OCI-LY7 (cell line): ENCODE measurements at regions not wholly inside any gene's neighbourhood (a gene's known extent, or its start where the extent isn't known, plus 50 kb on each side); places are given as distances from the start of the nearest gene placed in this dataset.

Experiments
- BruUV-seq: library from RNA; stranded (reverse); fragments of 400-500 nt; replicated peaks from 2 replicates; lab custom pipeline; 2021; lab: Mats Ljungman, UMichigan
- CTCF ChIA-PET: fragments of 300-600 bp; sonication (Branson Sonifier 250); formaldehyde crosslinking; loops from one replicate; lab custom pipeline; 2022; ENCODE audit warnings: antibody characterized with exemption; ENCODE audit not compliant: unreplicated experiment; lab: Charles Lee
- POLR2A ChIA-PET: fragments of 300-600 bp; sonication (Branson Sonifier 250); formaldehyde crosslinking; loops from one replicate; lab custom pipeline; 2022; ENCODE audit warnings: antibody characterized with exemption; lab: Charles Lee
- DNase-seq: peaks from one replicate; pipeline ENCODE4 v3.0.0-alpha.2; 2015; ENCODE audit warnings: low spot score
- H2AFZ ChIP-seq: fragments of 200-600 bp; sonication (generic), shearing (Covaris generic); 2 replicates; pipeline ENCODE4 v1.6.1; 2014; ENCODE audit warnings: mild to moderate bottlenecking, antibody characterized with exemption, low read length, moderate library complexity
- H3K27ac ChIP-seq: fragments of 200-600 bp; sonication (generic); 2 replicates; pipeline ENCODE4 v1.5.1; 2014; ENCODE audit warnings: mixed run types, low read depth, mild to moderate bottlenecking, moderate library complexity, low read length, inconsistent platforms; ENCODE audit not compliant: poor library complexity, severe bottlenecking
- H3K36me3 ChIP-seq: fragments of 200-600 bp; sonication (generic); 2 replicates; pipeline ENCODE4 v1.6.1; 2014; ENCODE audit warnings: mild to moderate bottlenecking, antibody characterized with exemption, low read length, moderate library complexity, mixed read lengths; ENCODE audit not compliant: insufficient read depth
- H3K4me1 ChIP-seq: fragments of 200-600 bp; sonication (generic); 2 replicates; pipeline ENCODE4 v1.5.1; 2014; ENCODE audit warnings: mild to moderate bottlenecking, low read length; ENCODE audit not compliant: insufficient read depth, poor library complexity, severe bottlenecking
- H3K4me2 ChIP-seq: fragments of 200-600 bp; sonication (generic); 2 replicates; pipeline ENCODE4 v1.6.1; 2014; ENCODE audit warnings: mild to moderate bottlenecking, low read length
- H3K4me3 ChIP-seq: fragments of 200-600 bp; sonication (generic); 2 replicates; pipeline ENCODE4 v1.5.1; 2014; ENCODE audit warnings: mild to moderate bottlenecking, low read depth, low read length; ENCODE audit not compliant: poor library complexity, severe bottlenecking
- H3K79me2 ChIP-seq: fragments of 200-600 bp; sonication (generic); 2 replicates; pipeline ENCODE4 v1.6.1; 2016; ENCODE audit warnings: low read depth, mild to moderate bottlenecking, low read length, moderate library complexity, mixed read lengths; ENCODE audit not compliant: insufficient read depth
- H3K9me2 ChIP-seq: fragments of 200-600 bp; sonication (generic); 2 replicates; pipeline ENCODE4 v1.6.1; 2016; ENCODE audit warnings: mild to moderate bottlenecking, low read length, mixed read lengths; ENCODE audit not compliant: insufficient read depth
- H3K9me3 ChIP-seq: fragments of 200-600 bp; sonication (generic); 2 replicates; pipeline ENCODE4 v1.6.1; 2014; ENCODE audit warnings: mild to moderate bottlenecking, mixed run types, low read length, mixed read lengths
- H4K20me1 ChIP-seq: fragments of 200-600 bp; sonication (generic); 2 replicates; pipeline ENCODE4 v1.6.1; 2014; ENCODE audit warnings: mild to moderate bottlenecking, antibody characterized with exemption, low read length, moderate library complexity, mixed read lengths; ENCODE audit not compliant: insufficient read depth
- CTCF ChIP-seq: fragments of 200-600 bp; sonication (generic); conservative IDR thresholded peaks from 2 replicates; pipeline ENCODE4 v1.5.1; 2014; ENCODE audit warnings: mild to moderate bottlenecking, antibody characterized with exemption, low read length, moderate library complexity, mixed read lengths
- EZH2phosphoT487 ChIP-seq: fragments of 200-600 bp; sonication (generic); IDR thresholded peaks from 2 replicates; pipeline ENCODE4 v1.6.1; 2018; ENCODE audit warnings: low read depth, borderline replicate concordance, mild to moderate bottlenecking, mixed run types, antibody characterized with exemption, low read length, moderate library complexity, mixed read lengths
- intact Hi-C: fragments of 100-400 bp; cut with micrococcal nuclease; formaldehyde crosslinking; loops from one replicate; pipeline ENCODE4 v1.10.0; 2022; ENCODE audit not compliant: unreplicated experiment

- Histone ChIP-seq H3K36me3 (no peaks in the 10 kb centered on the region), H4K20me1 (no peaks in the 10 kb centered on the region), H2AFZ (no peak overlapping the region), H3K4me2 (no peak overlapping the region), H3K79me2 (no peaks in the 10 kb centered on the region), H3K4me3 (no peak overlapping the region), H3K27ac (no peak overlapping the region), H3K9me3 (no peaks in the 10 kb centered on the region), H3K9me2 (no peaks in the 10 kb centered on the region), H3K4me1 (no peaks in the 10 kb centered on the region)
- intact Hi-C loops = no loop called here
- no TSS peak for BruUV-seq
- ChIA-PET CTCF (no interaction called here), POLR2A (no interaction called here)
- no peak for DNase-seq
- no peak for TF ChIP-seq CTCF
- no peak for TF ChIP-seq EZH2phosphoT487
These were observed 91.8 kb upstream of the PFN2 start for GRCh38 chr3:150062492-150062891.

- no peaks in the 10 kb centered on the region for H3K79me2 ChIP-seq
- intact Hi-C loops = no loop called here
- no peaks in the 10 kb centered on the region for H3K36me3 ChIP-seq
- H3K9me2 ChIP-seq = no peaks in the 10 kb centered on the region
- H3K4me3 ChIP-seq = no peak overlapping the region
- H3K27ac ChIP-seq = no peak overlapping the region
- CTCF ChIA-PET = no interaction called here
- H3K9me3 ChIP-seq = no peaks in the 10 kb centered on the region
- no peaks in the 10 kb centered on the region for H3K4me1 ChIP-seq
- POLR2A ChIA-PET = interaction anchor here (0.7 kb wide), 1 partner anchor 915 kb away, joined by 3 read pairs; no protein-coding TSS in a partner anchor
- DNase-seq = no peak
- no peak overlapping the region for H2AFZ ChIP-seq
- H3K4me2 ChIP-seq = no peak overlapping the region
- H4K20me1 ChIP-seq = no peaks in the 10 kb centered on the region
- TF ChIP-seq CTCF = no peak
- TF ChIP-seq EZH2phosphoT487 = no peak
- BruUV-seq = no TSS peak
These were observed 90.8 kb upstream of the PFN2 start for GRCh38 chr3:150061288-150062024.

- CTCF ChIA-PET = no interaction called here
- no peak overlapping the region for H3K27ac ChIP-seq
- no peak for DNase-seq
These were observed 89.0 kb upstream of the PFN2 start for GRCh38 chr3:150059729-150060128.

More at GRCh38 chr3:150059729-150060128, 89.0 kb upstream of the PFN2 start:
- H4K20me1 ChIP-seq = no peaks in the 10 kb centered on the region
- POLR2A ChIA-PET = interaction anchor here (0.7 kb wide), 1 partner anchor 170 kb away, joined by 3 read pairs; no protein-coding TSS in a partner anchor
- intact Hi-C loops = no loop called here
- no peak overlapping the region for H2AFZ ChIP-seq
- TF ChIP-seq CTCF (no peak), EZH2phosphoT487 (no peak)
- no peaks in the 10 kb centered on the region for H3K4me1 ChIP-seq
- no TSS peak for BruUV-seq
- H3K9me3 ChIP-seq = no peaks in the 10 kb centered on the region
- no peak overlapping the region for H3K4me3 ChIP-seq
- no peaks in the 10 kb centered on the region for H3K9me2 ChIP-seq
- H3K79me2 ChIP-seq = no peaks in the 10 kb centered on the region
- no peak overlapping the region for H3K4me2 ChIP-seq
- H3K36me3 ChIP-seq = no peaks in the 10 kb centered on the region
